T-helper 2 cell (primary cell): ENCODE measurements at regions not wholly inside any gene's neighbourhood (a gene's known extent, or its start where the extent isn't known, plus 50 kb on each side); places are given as distances from the start of the nearest gene placed in this dataset.
"Not testable (repeated sequence)": the region's sequence is repeated elsewhere in the genome, so short reads cannot be mapped to it uniquely, and the experiment has no call there.

Experiments
- DNase-seq, 5 experiments: peaks; one replicate each; pipeline versions ENCODE4 v3.0.0 to v3.0.0-alpha.2; 2012 to 2022

GRCh38 chr2:205865056-205865455, 182.8 kb downstream of the NRP2 start:
- DNase-seq = no peak

GRCh38 chr2:205864491-205864890, 182.2 kb downstream of the NRP2 start:
- no peak for DNase-seq

- not testable (repeated sequence) for DNase-seq
Observed at GRCh38 chr2:205862761-205863160, 180.5 kb downstream of the NRP2 start.

GRCh38 chr2:205860885-205861284, 178.6 kb downstream of the NRP2 start:
- DNase-seq = no peak

GRCh38 chr2:205860181-205860580, 177.9 kb downstream of the NRP2 start:
- DNase-seq = no peak

GRCh38 chr2:205858881-205859441, 176.7 kb downstream of the NRP2 start:
- DNase-seq = no peak

GRCh38 chr2:205858275-205858674, 176.0 kb downstream of the NRP2 start:
- DNase-seq = no peak

- DNase-seq = no peak
Observed at GRCh38 chr2:205857520-205858237, 175.4 kb downstream of the NRP2 start.

GRCh38 chr2:205852457-205852856, 170.2 kb downstream of the NRP2 start:
- DNase-seq = no peak

- no peak for DNase-seq
Observed at GRCh38 chr2:205850611-205851010, 168.3 kb downstream of the NRP2 start.

- no peak for DNase-seq
Observed at GRCh38 chr2:205850132-205850531, 167.8 kb downstream of the NRP2 start.

- DNase-seq = no peak
Observed at GRCh38 chr2:205849136-205849535, 166.8 kb downstream of the NRP2 start.

- DNase-seq = no peak
Observed at GRCh38 chr2:205848601-205849000, 166.3 kb downstream of the NRP2 start.
